ENCODE measurements at regions not wholly inside any gene's neighbourhood (a gene's known extent, or its start where the extent isn't known, plus 50 kb on each side); places are given as distances from the start of the nearest gene placed in this dataset.

GRCh38 chr6:95197590-95197989 is 379.7 kb upstream of the MANEA start:
- TF ChIP-seq CTCF (IDR thresholded peaks at IDR 0.05) (no peak), POLR2A (IDR thresholded peaks at IDR 0.05) (no peak)

All from prostate gland (tissue), 2 donors.